Activated CD8-positive, alpha-beta memory T cell treated with anti-CD3 and anti-CD28 coated beads for 24 hours (primary cell): ENCODE measurements at regions not wholly inside any gene's neighbourhood (a gene's known extent, or its start where the extent isn't known, plus 50 kb on each side); places are given as distances from the start of the nearest gene placed in this dataset.

Experiments
- DNase-seq: peaks from one replicate; pipeline ENCODE4 v3.0.0-alpha.2; 2020

- DNase-seq: no peak
These were observed 101.4 kb upstream of the ACTRT2 start for GRCh38 chr1:2919841-2920240.

GRCh38 chr1:2920421-2921015 lies 100.7 kb upstream of the ACTRT2 start:
- no peak for DNase-seq

DNA sequence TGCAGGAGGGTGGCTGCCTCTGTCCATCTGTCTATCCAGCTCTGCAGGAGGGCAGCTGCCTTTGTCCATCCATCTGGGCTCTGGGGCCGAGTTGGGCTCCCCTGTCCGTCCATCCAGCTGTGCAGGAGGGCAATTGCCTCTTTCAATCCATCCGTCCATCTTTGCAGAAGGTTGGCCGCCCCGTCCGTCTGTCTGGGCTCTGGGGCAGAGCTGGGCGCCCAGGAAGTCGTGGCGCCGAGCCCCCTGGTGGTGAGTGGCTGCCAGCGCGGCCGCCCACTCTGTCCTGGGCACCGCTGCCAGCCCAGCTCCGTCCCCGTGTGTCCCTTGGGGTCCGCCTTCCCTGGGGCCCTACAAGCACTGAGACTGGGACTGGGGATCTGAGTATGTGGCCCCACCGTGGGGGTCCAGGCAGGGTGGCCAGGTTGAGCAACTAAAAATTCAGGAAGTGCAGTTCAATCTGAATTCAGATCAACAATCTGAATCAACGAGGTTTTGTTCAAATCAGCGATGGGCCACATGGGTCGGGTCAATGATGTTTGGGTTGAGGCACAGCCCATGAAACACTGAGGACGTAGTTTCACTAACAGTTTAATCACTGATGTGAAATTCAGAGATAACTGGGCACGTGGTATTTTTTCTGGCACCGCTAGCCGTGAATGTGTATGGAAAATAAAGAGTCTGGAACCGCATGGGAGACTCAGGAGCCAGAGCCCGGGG lies 99.1 kb upstream of the ACTRT2 start:
- DNase-seq: peak; percentile 77

- no peak for DNase-seq
These were observed 97.9 kb upstream of the ACTRT2 start for GRCh38 chr1:2923351-2923750.

DNA sequence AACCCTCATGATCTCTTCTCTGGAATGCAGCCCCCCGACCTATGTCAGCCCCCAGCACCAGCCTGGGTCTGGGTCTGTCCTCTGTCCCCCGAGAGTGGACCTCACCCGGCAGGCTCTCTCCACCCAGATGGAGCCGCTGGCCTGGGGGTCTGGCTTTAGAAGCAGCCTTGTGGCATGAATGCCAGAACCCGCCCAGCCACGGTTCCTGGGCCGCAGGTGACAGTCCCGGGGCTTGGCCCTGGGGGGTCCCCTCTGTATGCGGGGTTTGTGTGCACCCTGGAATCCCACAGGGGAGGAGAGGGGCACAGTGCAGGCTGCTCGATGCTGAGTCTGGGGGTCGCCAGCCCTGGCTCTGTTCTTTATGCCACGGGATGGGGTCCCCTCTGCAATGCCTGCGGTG lies 96.0 kb upstream of the ACTRT2 start:
- no peak for DNase-seq

GRCh38 chr1:2925918-2926317 lies 95.3 kb upstream of the ACTRT2 start:
- no peak for DNase-seq

DNA sequence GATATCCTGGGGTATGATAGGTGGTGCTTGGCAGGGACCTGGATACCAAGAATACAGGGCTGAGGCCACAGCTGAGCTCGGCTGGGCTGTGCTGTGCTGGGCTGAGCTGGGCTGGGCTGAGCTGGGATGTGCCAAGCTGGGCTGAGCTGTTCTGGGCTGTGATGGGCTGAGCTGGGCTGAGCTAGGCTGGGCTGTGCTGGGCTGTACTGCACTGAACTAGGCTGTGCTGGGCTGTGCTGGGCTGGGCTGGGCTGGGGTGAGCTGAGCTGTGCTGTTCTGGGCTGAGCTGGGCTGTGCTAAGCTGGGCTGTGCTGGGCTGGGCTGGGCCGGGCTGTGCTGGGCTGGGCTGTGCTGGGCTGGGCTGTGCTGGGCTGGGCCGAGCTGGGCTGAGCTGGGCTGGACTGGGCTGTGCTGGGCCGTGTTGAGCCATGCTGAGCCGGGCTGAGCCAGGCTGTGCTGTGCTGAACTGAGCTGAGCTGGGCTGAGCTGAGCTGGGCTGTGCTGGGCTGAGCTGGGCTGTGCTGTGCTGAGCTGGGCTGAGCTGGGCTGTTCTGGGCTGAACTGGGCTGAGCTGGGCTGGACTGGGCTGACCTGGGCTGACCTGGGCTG lies 94.7 kb upstream of the ACTRT2 start:
- no peak for DNase-seq

DNA sequence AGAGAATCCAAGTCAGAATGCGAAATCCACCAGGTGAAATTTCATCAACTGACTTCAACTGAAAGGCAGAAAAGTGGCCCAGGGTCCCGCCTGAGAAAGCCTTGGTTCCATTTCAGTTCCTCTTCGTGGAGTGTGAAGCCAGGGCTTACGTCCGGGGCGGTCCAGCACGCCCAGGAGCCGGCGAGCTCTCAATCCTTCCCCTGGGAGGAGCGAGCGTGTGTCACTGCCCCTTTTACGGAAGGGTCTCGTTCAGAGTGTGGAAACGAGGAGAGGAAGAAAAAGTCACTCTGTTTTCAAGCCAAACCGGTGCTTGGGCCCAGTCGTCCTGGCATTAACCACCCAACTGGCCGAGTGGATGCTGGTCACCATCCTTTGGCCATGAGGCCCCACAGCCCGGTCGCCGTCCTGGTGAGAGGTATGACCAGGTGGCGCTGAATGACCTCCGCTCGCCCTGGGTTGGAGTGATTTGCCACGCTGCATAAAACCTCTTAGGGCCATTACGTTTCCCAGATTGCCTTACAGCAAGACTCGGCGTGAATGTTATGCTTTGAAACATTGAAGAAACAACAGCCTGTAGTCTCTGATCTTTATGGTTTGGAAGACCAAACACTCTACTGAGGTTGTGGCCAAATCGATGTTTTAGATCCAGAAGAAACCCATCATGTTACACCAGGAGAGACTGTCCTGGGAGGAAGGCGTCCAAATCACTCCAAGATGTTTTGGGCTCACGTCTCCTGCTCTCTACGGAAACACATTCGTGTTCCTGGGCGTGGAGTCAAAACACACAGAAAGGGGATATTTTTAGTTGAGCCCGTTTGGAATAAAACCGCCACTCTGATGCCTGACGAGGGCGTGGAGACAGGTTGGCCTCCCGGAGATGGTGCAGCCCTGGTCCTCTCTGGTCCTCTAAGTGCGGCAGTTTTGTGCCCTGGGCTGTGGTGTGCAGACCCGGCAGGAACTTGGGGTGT lies 93.6 kb upstream of the ACTRT2 start:
- no peak for DNase-seq

DNA sequence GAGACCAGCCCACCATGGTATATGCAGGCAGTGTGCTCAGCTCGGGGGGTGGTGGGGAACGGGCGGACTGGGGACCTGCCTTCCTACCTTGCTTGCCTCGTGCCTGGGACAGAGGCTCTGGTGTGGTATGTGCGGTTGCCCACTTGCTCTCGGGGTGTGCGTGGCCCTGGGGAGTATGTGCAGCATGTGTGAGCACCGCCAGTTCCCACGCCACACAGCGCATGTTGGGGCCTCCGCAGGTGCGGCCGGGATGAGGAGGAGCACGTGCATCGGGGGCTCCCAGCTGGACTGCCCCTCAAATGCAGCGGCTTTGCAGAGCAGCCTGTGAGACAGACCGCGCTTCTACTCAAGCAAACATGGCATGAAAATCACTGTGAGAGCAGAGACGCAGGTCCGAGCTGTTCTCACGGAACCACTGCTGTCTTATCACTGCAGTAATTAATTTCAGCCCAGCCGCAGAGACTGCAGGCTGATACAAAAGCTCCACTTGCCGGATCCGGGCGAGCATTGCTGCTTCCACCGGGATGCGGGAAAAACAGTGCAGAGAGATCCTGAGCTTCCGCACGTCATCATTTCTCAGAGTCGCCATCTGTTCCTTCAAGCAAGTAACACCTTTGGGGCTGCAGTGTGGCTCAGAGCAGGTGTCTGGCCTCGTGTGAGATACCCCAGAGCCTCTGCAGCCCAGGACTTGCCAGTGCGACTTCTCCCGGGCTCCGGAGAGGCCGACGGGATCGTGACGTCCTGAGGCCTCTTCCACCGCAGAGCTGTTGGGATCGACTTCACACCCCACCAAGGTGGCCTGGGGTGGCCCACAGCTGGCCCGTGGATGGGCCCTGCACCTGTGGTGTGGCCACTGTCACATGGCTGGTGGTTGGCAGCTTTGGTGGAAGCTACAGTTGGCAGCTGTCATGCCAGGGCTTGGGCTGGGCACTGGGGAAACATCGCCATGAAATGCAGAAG lies 92.6 kb upstream of the ACTRT2 start:
- DNase-seq: no peak

- no peak for DNase-seq
These were observed 91.9 kb upstream of the ACTRT2 start for GRCh38 chr1:2929335-2929734.

- no peak for DNase-seq
These were observed 91.1 kb upstream of the ACTRT2 start for GRCh38 chr1:2930016-2930815.

DNA sequence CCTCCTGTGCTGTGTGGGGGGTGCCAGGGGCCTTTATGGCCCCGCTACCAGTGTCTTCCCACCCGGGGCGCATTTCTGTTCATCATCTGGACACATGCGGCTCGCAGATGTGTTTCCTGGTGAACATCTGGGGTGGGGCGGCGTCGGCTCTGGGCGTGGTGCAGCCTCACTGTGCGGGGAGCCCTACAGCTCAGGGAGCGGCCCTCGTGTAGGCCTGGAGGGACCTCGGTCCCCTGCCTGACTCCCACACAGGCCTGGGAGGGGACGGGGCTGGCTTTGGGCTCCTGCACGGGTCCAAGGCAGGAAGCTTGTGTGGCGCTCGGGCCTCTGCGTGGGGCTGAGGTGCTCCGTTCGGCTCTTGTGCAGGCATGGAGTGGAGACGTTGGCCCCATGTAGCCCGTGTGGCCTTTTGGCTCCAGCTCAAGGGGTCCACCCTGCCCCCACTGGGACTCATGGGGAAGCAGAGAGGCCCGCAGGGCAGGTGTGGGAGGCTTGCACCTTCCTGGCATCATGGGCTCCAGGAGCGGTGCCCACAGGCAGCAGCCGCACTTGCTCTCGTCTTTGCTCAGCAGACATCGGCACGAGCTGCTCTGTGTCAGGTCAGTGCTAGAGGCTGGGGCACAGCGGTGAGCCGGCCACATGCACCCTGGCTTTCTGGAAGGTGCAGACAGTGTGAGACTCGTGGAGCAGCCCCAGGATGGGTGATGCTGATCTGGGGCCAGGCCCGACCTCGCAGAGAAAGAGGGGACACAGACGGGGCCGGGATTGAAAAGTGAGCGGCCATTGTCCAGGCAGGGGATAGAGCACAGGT lies 90.1 kb upstream of the ACTRT2 start:
- DNase-seq: no peak

DNA sequence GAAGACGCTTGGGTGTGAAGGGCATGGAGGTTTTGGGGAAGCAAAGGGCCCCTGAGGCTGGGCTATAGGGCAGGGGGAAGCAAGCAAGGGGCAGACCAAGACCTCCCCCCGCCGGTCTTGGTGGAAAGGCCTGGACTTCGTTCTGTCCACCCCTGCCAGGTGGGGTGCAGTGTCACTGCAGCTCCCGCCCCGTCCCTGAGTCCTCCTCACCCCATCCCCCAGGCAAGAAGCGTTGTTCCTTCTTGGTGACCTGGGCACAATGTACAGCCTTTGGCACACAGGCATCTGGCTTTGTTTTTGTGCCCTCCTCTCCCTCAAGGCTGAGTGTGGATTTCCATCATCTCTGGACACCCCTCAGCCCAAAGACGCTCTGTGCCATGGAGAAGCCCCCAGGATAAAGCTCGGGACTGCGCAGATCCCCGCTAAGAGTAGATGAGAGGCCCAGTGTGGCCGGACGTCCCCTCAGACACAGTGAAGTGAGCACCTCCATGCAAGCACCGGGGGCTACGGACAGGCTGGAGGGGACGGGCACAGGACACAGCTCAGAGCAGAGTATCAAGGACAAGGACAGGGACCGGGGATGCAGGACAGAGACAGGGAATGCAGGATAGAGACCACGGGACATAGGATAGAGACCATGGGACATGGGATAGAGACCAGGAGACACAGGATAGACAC lies 89.4 kb upstream of the ACTRT2 start:
- DNase-seq: no peak

DNA sequence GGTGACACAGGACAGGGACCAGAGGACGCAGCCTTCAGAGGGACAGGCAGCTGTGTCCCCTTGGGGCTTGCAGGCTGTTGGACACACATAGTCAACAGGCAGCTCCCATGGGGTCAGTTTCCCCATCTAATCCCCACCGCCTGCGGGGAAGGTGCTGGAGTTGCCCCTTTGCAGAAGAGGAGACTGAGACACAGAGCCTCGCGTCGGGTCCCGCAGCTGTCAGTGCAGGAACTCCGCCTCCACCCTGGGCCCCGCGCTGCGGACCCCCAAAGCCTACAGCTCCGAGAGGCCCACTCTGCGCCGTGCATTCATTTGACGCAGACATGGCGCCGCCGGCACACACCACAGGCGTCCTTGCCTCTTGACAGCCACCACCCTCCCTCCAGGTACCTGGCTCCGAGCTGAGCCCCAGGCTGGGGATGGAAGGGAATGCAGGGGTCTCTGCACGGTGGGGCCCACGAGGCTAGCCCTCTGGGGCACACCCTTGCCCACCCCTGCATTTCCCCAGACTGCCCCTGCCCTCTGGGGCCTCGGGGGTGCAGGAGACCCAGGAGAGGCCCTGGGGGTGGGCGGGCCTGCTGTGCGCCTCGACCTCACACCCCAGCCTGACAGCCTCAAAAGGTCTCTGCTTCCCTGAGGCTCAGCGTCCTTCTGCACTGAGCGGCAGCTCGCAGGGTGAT lies 88.5 kb upstream of the ACTRT2 start:
- no peak for DNase-seq

DNA sequence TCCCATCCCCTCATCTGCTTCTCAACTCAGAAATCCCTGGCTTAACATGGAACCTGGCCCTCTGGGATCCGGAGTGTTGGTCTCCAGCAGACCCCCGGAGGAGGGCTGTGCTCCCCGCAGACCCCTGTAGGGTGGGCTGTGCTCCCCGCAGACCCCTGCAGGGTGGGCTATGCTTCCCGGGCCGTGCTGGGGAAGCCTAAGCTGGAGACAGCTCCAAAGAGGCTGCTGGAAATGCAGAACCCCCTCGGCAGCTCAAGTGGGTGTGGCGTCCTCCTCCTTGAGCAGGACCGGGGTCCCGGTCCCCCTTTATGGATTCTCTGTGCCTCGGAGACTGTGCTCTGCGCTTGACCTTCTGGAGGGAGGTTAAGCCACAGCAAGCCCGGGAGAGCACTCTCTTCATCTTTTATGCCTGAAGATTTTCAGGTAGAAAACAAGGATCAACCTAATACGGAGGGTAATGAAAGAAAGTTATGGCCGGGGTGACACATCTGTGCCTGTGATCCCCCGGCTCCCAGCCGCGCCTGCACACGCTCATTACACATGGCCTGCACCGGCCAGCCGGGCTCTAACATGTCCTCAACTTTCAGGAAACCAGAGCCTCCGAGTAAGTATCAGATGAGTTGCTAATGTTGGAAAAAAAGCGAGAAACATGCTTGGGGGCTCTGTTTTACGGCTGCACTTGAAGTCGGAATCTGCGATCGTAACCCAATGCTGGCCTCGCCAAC lies 87.7 kb upstream of the ACTRT2 start:
- no peak for DNase-seq

- no peak for DNase-seq
These were observed 87.1 kb upstream of the ACTRT2 start for GRCh38 chr1:2934156-2934540.

DNA sequence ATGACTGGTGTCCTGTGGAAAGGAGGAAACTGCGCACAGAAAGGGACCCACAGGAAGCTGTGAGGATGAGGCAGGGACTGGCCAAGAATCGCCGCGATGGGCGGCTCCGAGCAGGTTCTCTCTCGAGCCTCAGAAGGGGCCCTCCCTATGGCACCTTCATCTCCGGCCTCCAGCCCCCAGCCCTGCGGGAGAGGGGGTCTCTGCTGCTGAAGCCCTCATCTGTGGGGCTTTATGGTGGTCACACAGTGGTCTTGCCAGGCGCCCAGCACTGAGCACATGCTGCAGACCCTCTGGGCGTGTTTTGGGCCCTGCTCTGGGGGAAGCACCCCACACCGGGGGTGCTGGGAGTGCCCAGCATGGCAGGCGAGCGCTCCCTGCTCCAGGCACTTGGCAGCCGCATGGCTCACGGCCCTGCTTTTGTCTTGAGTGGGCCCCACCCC lies 86.6 kb upstream of the ACTRT2 start:
- DNase-seq: no peak

GRCh38 chr1:2935184-2935583 lies 86.1 kb upstream of the ACTRT2 start:
- DNase-seq: no peak
